ENCODE measurements at regions not wholly inside any gene's neighbourhood (a gene's known extent, or its start where the extent isn't known, plus 50 kb on each side); places are given as distances from the start of the nearest gene placed in this dataset.

- intact Hi-C loops (cut with micrococcal nuclease) (no loop called here), dilution Hi-C loops (cut with MboI; ENCODE audit: extremely low pct_ligation_motif_present, low sequenced_read_pairs) (no loop called here)
- no peaks in the 10 kb centered on the region for H3K9me1 ChIP-seq (replicated peaks; ENCODE audit: control insufficient read depth, extremely low read depth, insufficient read depth, low read length)
- no peak overlapping the region for H3K27ac ChIP-seq (ENCODE audit: insufficient read depth, low read depth, low read length)
- no peak overlapping the region for H3K4me3 ChIP-seq (replicated peaks in 1 of 3; ENCODE audit: insufficient read depth in 1 of 3, low read depth in 1 of 3, low read length in 3 of 3)
- no peak for TF ChIP-seq MAX (IDR thresholded peaks at IDR 0.05; ENCODE audit: insufficient read depth, insufficient read length)
- no peak for TF ChIP-seq CTCF (IDR thresholded peaks at IDR 0.05; ENCODE audit: extremely low read depth in 1 of 2, insufficient read depth in 1 of 2, low read depth in 1 of 2, low read length in 2 of 2)
- no peak for TF ChIP-seq POLR2A (IDR thresholded peaks at IDR 0.05; ENCODE audit: low read depth, low read length)
- TF ChIP-seq POLR2AphosphoS5 (IDR thresholded peaks at IDR 0.05; ENCODE audit: insufficient read depth, low read depth, low read length) = no peak
- TF ChIP-seq FOS (IDR thresholded peaks at IDR 0.05; ENCODE audit: borderline replicate concordance, insufficient read depth, low read length) = no peak
- TF ChIP-seq GATA2 (IDR thresholded peaks at IDR 0.05; ENCODE audit: insufficient read depth, insufficient read length, low read depth, low read length) = no peak
- no peak for TF ChIP-seq MYC (IDR thresholded peaks at IDR 0.05; ENCODE audit: low read depth, low read length)
- TF ChIP-seq EZH2 (IDR thresholded peaks at IDR 0.05; ENCODE audit: borderline replicate concordance, low read depth, low read length, severe bottlenecking) = no peak
- TF ChIP-seq JUN (IDR thresholded peaks at IDR 0.05; ENCODE audit: borderline replicate concordance, insufficient read depth, insufficient read length, low read depth) = no peak
- H2AFZ ChIP-seq (ENCODE audit: low read depth, low read length) = no peak overlapping the region
- POLR2A ChIA-PET = no interaction called here
- H3K27me3 ChIP-seq (ENCODE audit: control insufficient read depth in 2 of 2, insufficient read depth in 2 of 2, low read length in 2 of 2) = no peaks in the 10 kb centered on the region
- BruUV-seq (replicated peaks) = no TSS peak
- no peak overlapping the region for H3K9ac ChIP-seq (replicated peaks; ENCODE audit: extremely low read depth, insufficient read depth, low read length)
- DNase-seq (ENCODE audit: low read depth, low spot score) (no peak), FAIRE-seq (no peak)
- H3K79me2 ChIP-seq (ENCODE audit: control insufficient read depth, insufficient read depth, low read length) = no peaks in the 10 kb centered on the region
- H3K4me2 ChIP-seq (ENCODE audit: insufficient read depth, low read length) = no peak overlapping the region
- peaks cover 2% of the 10 kb centered on the region for H3K9me3 ChIP-seq (replicated peaks; ENCODE audit: control insufficient read depth, insufficient read depth, low read length)
- no peaks in the 10 kb centered on the region for H3K36me3 ChIP-seq (ENCODE audit: control insufficient read depth in 2 of 2, extremely low read depth in 1 of 2, insufficient read depth in 2 of 2, low read length in 2 of 2)
- CTCF ChIA-PET = no interaction called here
- H3K4me1 ChIP-seq (ENCODE audit: control insufficient read depth, extremely low read depth, insufficient read depth, low read length) = no peaks in the 10 kb centered on the region
- no peaks in the 10 kb centered on the region for H4K20me1 ChIP-seq (replicated peaks; ENCODE audit: control insufficient read depth, extremely low read depth, insufficient read depth, low read length)
Measured at GRCh38 chr13:21822029-21822428, 151.2 kb downstream of the FGF9 start.

All from endothelial cell of umbilical vein (primary cell).